GM12864 (cell line): ENCODE measurements at regions not wholly inside any gene's neighbourhood (a gene's known extent, or its start where the extent isn't known, plus 50 kb on each side); places are given as distances from the start of the nearest gene placed in this dataset.

ENCODE experiments used
- DNase-seq: peaks from one replicate; pipeline ENCODE4 v3.0.0-alpha.2; 2011; ENCODE audit warnings: low read depth
- H3K4me3 ChIP-seq: 2 replicates; pipeline ENCODE4 v1.5.1; 2011; ENCODE audit warnings: mild to moderate bottlenecking, low read depth, low read length, control low read depth
- TF ChIP-seq, protein P1 (sequence below): IDR thresholded peaks from 2 replicates; pipeline ENCODE4 v1.5.1; 2011; ENCODE audit warnings: low read depth, mild to moderate bottlenecking, moderate library complexity, low read length, control low read depth, inconsistent platforms; ENCODE audit errors: missing control alignments

DNA sequence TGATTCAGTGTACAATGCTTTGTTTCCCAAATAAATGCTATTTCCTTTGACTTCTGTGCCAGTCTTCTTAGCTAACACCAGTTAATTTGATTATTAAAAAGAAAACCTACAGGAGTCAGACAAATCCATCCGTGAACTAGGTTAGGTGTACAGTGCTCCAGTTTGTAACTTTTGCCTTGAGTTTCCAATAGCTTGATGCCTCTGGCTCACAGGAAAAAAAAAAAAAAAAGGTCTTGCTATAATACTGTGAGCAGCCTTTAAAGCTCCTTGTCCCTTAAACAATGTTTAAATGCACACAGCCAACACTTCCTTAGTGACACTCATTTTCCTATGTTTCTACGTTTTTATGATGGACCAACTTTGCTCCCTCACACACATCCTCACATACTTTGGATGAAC is 71.8 kb upstream of the TMX1 start:
- DNase-seq, result no peak
- no peak overlapping the region for H3K4me3 ChIP-seq
- TF ChIP-seq, protein P1, sequence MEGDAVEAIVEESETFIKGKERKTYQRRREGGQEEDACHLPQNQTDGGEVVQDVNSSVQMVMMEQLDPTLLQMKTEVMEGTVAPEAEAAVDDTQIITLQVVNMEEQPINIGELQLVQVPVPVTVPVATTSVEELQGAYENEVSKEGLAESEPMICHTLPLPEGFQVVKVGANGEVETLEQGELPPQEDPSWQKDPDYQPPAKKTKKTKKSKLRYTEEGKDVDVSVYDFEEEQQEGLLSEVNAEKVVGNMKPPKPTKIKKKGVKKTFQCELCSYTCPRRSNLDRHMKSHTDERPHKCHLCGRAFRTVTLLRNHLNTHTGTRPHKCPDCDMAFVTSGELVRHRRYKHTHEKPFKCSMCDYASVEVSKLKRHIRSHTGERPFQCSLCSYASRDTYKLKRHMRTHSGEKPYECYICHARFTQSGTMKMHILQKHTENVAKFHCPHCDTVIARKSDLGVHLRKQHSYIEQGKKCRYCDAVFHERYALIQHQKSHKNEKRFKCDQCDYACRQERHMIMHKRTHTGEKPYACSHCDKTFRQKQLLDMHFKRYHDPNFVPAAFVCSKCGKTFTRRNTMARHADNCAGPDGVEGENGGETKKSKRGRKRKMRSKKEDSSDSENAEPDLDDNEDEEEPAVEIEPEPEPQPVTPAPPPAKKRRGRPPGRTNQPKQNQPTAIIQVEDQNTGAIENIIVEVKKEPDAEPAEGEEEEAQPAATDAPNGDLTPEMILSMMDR, result no peak

DNA sequence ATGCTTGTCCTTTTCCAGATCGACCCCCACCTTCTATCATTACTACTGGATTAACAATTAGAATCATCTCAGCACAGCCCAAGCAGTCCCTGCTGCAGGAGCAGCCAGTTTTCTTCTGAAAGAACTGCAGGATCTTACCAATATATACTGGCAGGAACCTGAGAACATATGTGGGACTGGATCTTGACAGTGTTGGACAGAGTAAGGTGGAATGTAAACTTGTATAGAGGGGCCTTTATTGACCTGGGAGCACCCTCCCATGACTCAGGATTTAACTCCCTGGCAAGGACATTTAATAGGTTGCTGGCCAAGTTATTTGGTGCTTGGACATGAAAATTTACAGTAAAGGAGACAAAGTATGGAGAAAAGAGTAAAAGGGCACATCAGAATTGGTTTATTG is 66.2 kb upstream of the TMX1 start:
- no peak for DNase-seq

DNA sequence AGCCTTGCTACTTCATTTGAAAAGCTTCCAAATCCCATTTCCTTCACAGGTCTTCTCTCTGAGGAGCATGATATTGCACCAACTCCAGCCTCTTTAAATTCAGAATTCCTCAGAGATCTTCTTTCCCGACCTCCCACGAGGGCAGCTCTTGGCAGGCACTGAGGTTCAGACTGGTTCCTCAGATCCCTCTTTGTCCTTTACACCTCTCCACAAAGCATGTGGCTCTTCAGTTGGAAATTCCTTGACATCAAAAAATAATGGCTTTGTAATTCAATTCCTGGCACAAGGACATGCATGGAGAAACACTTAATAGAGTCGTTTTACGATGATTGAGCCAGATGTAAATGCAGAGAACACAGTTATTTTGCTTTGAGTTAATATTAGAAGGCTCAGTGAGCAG is 63.2 kb upstream of the TMX1 start:
- no peak overlapping the region for H3K4me3 ChIP-seq
- TF ChIP-seq, protein P1, result no peak
- DNase-seq, result no peak

More for the DNA sequence above, 66.2 kb upstream of the TMX1 start:
- H3K4me3 ChIP-seq, result no peak overlapping the region
- TF ChIP-seq, protein P1, result no peak

DNA sequence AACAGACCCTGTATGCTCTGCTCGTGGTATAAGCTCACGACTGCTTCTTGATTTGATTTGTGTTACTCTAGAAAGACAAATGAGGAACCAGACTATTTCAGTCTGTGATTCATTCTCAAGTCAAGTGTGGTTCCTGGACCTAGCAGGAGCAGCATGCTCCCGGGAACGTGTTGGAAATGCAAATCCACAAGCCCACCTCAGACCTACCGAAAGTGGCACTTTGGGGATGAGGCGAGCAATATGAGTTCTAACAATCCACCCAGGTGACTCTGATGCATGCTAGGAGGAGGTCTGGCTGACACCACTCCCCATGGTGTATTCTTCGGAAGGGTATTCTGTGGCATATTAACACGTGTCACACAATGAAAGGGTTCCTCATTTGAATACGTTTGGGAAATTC is 59.5 kb upstream of the TMX1 start:
- H3K4me3 ChIP-seq, result no peak overlapping the region
- DNase-seq, result peak; percentile 48
- TF ChIP-seq, protein P1, result no peak

DNA sequence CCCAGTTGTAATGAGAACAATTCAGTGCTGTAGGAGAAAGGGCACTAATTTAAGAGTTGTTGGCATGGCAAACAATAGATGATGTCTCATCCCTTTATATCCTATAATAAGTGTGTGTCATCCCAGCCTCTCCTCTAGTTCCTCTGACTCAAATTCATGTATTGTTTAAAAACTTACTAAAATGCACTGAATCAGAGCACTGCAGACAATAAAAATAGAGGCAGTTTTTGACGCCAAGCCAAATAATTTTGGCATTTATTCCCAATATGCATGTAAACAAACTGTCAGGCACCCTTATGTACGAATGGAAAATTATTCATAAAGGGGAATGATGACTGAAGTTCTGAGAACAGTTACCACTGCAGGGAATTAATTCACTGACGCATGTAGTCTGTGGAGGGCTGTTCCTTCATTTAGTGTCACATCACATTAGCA is 57.9 kb upstream of the TMX1 start:
- no peak for DNase-seq
- TF ChIP-seq, protein P1, result no peak
- H3K4me3 ChIP-seq, result no peak overlapping the region

DNA sequence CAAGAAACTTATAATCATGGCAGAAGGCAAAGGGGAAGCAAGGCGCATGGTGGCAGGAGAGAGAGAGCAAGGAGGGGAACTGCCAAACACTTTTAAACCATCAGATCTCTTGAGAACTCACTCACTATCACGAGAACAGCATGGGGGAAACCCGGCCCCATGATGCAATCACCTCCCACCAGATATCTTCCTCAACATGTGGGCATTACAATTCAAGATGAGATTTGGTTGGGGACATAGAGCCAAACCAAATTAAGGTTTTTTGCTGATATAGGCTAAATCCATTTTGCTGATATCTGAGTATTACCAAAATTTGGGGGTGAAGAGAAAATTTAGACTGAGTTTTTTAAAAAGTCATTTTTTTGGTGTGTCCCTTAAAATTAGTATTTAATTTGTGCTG is 54.9 kb upstream of the TMX1 start:
- H3K4me3 ChIP-seq, result no peak overlapping the region
- DNase-seq, result no peak
- TF ChIP-seq, protein P1, result no peak

DNA sequence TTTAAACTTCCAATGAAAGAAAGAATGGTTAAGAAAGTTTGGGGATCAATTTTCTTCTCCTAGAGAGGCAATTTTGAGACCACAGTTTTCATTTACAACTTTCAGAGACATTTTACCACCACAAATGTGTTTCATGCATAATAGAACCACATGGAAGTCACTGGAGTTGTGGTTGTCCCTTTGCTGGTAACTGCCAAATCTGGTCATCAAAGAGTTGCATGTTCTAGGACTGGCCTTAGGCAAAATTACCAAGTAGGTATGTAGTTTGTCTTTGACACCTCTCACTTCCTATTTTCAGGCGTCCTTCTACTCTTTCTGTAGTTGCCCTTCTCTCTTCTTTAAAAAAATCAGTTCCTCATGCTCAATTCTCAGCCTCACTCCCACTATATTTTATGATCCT is 54.3 kb upstream of the TMX1 start:
- no peak overlapping the region for H3K4me3 ChIP-seq
- TF ChIP-seq, protein P1, result no peak
- peak; percentile 63 for DNase-seq
